Astrocyte (in vitro differentiated cells and primary cell): ENCODE measurements at regions not wholly inside any gene's neighbourhood (a gene's known extent, or its start where the extent isn't known, plus 50 kb on each side); places are given as distances from the start of the nearest gene placed in this dataset.

Source experiments
- DNase-seq: peaks from one replicate; pipeline ENCODE4 v3.0.0-alpha.2; 2010; ENCODE audit warnings: low read depth
- FAIRE-seq: peaks from 2 replicates; lab custom pipeline; 2011; peaks lifted over from hg19 to GRCh38; lab: Jason Lieb, UNC
- H2AFZ ChIP-seq: 2 replicates; pipeline ENCODE4 v1.6.0; 2012; ENCODE audit warnings: low read depth, low read length, inconsistent platforms
- H3K27ac ChIP-seq: 2 replicates; pipeline ENCODE4 v1.5.1; 2011; ENCODE audit warnings: low read depth, low read length, inconsistent platforms
- H3K27me3 ChIP-seq: 2 replicates; pipeline ENCODE4 v1.6.0; 2011; ENCODE audit warnings: low read length, inconsistent platforms; ENCODE audit not compliant: insufficient read depth
- H3K36me3 ChIP-seq: 2 replicates; pipeline ENCODE4 v1.5.1; 2011; ENCODE audit warnings: low read length, inconsistent platforms; ENCODE audit not compliant: insufficient read depth
- H3K4me1 ChIP-seq: 2 replicates; pipeline ENCODE4 v1.5.1; 2011; ENCODE audit warnings: low read length, inconsistent platforms; ENCODE audit not compliant: insufficient read depth
- H3K4me2 ChIP-seq: 2 replicates; pipeline ENCODE4 v1.6.0; 2012; ENCODE audit warnings: low read length, inconsistent platforms
- H3K4me3 ChIP-seq: 2 replicates; pipeline ENCODE4 v1.5.1; 2011; ENCODE audit warnings: low read depth, mild to moderate bottlenecking, low read length, inconsistent platforms; ENCODE audit not compliant: insufficient read depth
- H3K79me2 ChIP-seq: 2 replicates; pipeline ENCODE4 v1.6.0; 2012; ENCODE audit warnings: mild to moderate bottlenecking, low read length, inconsistent platforms; ENCODE audit not compliant: insufficient read depth
- H3K9ac ChIP-seq: 2 replicates; pipeline ENCODE4 v1.6.0; 2012; ENCODE audit warnings: mild to moderate bottlenecking, low read length, inconsistent platforms
- H3K9me3 ChIP-seq: 2 replicates; pipeline ENCODE4 v1.5.1; 2012; ENCODE audit warnings: low read depth, mild to moderate bottlenecking, low read length, inconsistent platforms; ENCODE audit not compliant: insufficient read depth
- H4K20me1 ChIP-seq: 2 replicates; pipeline ENCODE4 v1.6.0; 2012; ENCODE audit warnings: low read length, inconsistent platforms; ENCODE audit not compliant: insufficient read depth
- H3K27ac Mint-ChIP-seq: one replicate; pipeline ENCODE4 v1.8.0; 2021; ENCODE audit warnings: mild to moderate bottlenecking, mixed read lengths; ENCODE audit not compliant: unreplicated experiment
- H3K27me3 Mint-ChIP-seq: one replicate; pipeline ENCODE4 v1.8.0; 2021; ENCODE audit warnings: low read depth, mixed read lengths; ENCODE audit not compliant: unreplicated experiment
- H3K36me3 Mint-ChIP-seq: one replicate; pipeline ENCODE4 v1.8.0; 2021; ENCODE audit warnings: low read depth, mixed read lengths; ENCODE audit not compliant: unreplicated experiment
- H3K4me1 Mint-ChIP-seq: one replicate; pipeline ENCODE4 v1.8.0; 2021; ENCODE audit warnings: low read depth, mixed read lengths; ENCODE audit not compliant: unreplicated experiment
- H3K4me3 Mint-ChIP-seq: one replicate; pipeline ENCODE4 v1.8.0; 2021; ENCODE audit warnings: mild to moderate bottlenecking, moderate library complexity, mixed read lengths; ENCODE audit not compliant: unreplicated experiment
- H3K9me3 Mint-ChIP-seq: one replicate; pipeline ENCODE4 v1.8.0; 2021; ENCODE audit warnings: mild to moderate bottlenecking, mixed read lengths; ENCODE audit not compliant: unreplicated experiment
- CTCF ChIP-seq: IDR thresholded peaks from 2 replicates; pipeline ENCODE4 v1.5.1; 2011; ENCODE audit warnings: low read depth, mild to moderate bottlenecking, inconsistent platforms, low read length, moderate library complexity; ENCODE audit not compliant: insufficient read depth
- EZH2 ChIP-seq: IDR thresholded peaks from 2 replicates; pipeline ENCODE4 v1.6.1; 2012; ENCODE audit warnings: mild to moderate bottlenecking, low read length, inconsistent platforms; ENCODE audit not compliant: insufficient read depth

GRCh38 chr14:58839233-58839632 lies 201.5 kb downstream of the DACT1 start:
- no peaks in the 10 kb centered on the region for H3K27me3 Mint-ChIP-seq
- Histone ChIP-seq H4K20me1 (no peaks in the 10 kb centered on the region), H2AFZ (no peak overlapping the region), H3K36me3 (no peaks in the 10 kb centered on the region), H3K4me1 (no peaks in the 10 kb centered on the region), H3K79me2 (no peaks in the 10 kb centered on the region), H3K4me3 (no peak overlapping the region), H3K27me3 (no peaks in the 10 kb centered on the region), H3K27ac (no peak overlapping the region), H3K9me3 (no peaks in the 10 kb centered on the region), H3K4me2 (no peak overlapping the region), H3K9ac (no peak overlapping the region)
- no peaks in the 10 kb centered on the region for H3K4me1 Mint-ChIP-seq
- H3K9me3 Mint-ChIP-seq, result peaks cover 7% of the 10 kb centered on the region
- H3K27ac Mint-ChIP-seq, result no peak overlapping the region
- no peak overlapping the region for H3K4me3 Mint-ChIP-seq
- FAIRE-seq (no peak), DNase-seq (no peak)
- H3K36me3 Mint-ChIP-seq, result no peaks in the 10 kb centered on the region
- TF ChIP-seq EZH2 (no peak), CTCF (no peak)

DNA sequence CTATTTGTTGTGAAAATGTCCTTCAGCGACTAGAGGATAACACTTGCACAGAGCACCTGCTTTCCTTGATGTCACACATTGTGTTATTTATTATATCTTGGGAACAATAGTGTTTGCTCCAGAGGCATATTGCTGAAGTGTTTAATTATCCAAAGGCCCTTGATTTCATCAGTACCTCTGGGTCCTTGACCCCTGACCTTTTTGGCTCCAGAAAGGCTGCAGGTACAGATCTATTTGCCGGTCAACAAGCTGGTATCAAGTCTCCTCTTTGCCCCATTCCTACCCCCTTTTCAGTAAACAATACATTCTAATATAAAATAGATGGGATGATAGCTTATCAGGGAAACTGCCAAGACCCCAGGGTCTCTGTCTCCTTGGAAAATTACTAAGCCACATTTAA lies 206.8 kb downstream of the DACT1 start:
- H3K4me2 ChIP-seq, result no peak overlapping the region
- H3K4me1 ChIP-seq, result no peaks in the 10 kb centered on the region
- H2AFZ ChIP-seq, result no peak overlapping the region
- Mint-ChIP-seq H3K27me3 (no peaks in the 10 kb centered on the region), H3K27ac (no peak overlapping the region), H3K36me3 (no peaks in the 10 kb centered on the region), H3K4me1 (peaks cover 3% of the 10 kb centered on the region), H3K4me3 (no peak overlapping the region), H3K9me3 (no peaks in the 10 kb centered on the region)
- no peak for FAIRE-seq
- no peak overlapping the region for H3K9ac ChIP-seq
- no peaks in the 10 kb centered on the region for H3K9me3 ChIP-seq
- no peak for DNase-seq
- H4K20me1 ChIP-seq, result no peaks in the 10 kb centered on the region
- TF ChIP-seq EZH2, result no peak
- no peak for TF ChIP-seq CTCF
- no peak overlapping the region for H3K27ac ChIP-seq
- H3K36me3 ChIP-seq, result no peaks in the 10 kb centered on the region
- H3K79me2 ChIP-seq, result no peaks in the 10 kb centered on the region
- no peaks in the 10 kb centered on the region for H3K27me3 ChIP-seq
- no peak overlapping the region for H3K4me3 ChIP-seq

GRCh38 chr14:58846682-58847465 lies 209.1 kb downstream of the DACT1 start:
- TF ChIP-seq CTCF, result no peak
- no peak for TF ChIP-seq EZH2
- no peak for DNase-seq
- H3K36me3 Mint-ChIP-seq, result no peaks in the 10 kb centered on the region
- peaks cover 3% of the 10 kb centered on the region for H3K4me1 Mint-ChIP-seq
- Histone ChIP-seq H3K27me3 (no peaks in the 10 kb centered on the region), H3K36me3 (no peaks in the 10 kb centered on the region), H3K79me2 (no peaks in the 10 kb centered on the region), H3K4me1 (no peaks in the 10 kb centered on the region), H3K9me3 (no peaks in the 10 kb centered on the region), H3K9ac (no peak overlapping the region), H4K20me1 (no peaks in the 10 kb centered on the region), H3K27ac (no peak overlapping the region), H3K4me2 (no peak overlapping the region), H3K4me3 (no peak overlapping the region), H2AFZ (no peak overlapping the region)
- no peak for FAIRE-seq
- H3K27ac Mint-ChIP-seq, result no peak overlapping the region
- H3K4me3 Mint-ChIP-seq, result no peak overlapping the region
- no peaks in the 10 kb centered on the region for H3K27me3 Mint-ChIP-seq
- peaks cover 4% of the 10 kb centered on the region for H3K9me3 Mint-ChIP-seq
